Stimulated activated CD4-positive, alpha-beta T cell treated with anti-CD3 and anti-CD28 coated beads, TNF-alpha, amount 100 ng/mL, for 48 hours (primary cell): ENCODE measurements at regions not wholly inside any gene's neighbourhood (a gene's known extent, or its start where the extent isn't known, plus 50 kb on each side); places are given as distances from the start of the nearest gene placed in this dataset.
"Not testable (repeated sequence)": the region's sequence is repeated elsewhere in the genome, so short reads cannot be mapped to it uniquely, and the experiment has no call there.

Experiments
- DNase-seq, 3 donors: peaks; one replicate each; pipeline ENCODE4 v3.0.0-alpha.2; 2020; ENCODE audit warnings: low read depth in 3 of 3

GRCh38 chr2:45114221-45114955 is 105.1 kb upstream of the SIX2 start:
- DNase-seq: no peak

DNA sequence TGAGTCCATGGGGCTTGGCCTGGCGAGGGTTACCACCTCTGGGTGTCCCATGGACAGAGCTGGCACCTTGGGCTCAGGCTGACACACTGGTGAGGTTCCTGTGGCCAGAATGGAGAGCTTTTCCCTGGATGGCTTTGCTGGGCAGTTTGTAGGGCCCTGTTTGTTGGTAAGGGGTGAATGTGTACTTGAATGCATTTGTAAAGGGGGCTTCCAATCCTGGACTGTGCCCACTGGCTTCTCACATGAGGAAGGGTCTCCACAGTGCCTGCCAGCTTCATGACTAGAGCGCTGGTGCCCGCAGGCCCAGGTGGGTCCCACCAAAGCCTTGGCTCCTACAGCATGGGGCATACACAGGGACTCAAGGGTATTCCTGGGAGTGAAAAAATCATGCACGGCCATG is 103.5 kb upstream of the SIX2 start:
- DNase-seq: no peak

DNA sequence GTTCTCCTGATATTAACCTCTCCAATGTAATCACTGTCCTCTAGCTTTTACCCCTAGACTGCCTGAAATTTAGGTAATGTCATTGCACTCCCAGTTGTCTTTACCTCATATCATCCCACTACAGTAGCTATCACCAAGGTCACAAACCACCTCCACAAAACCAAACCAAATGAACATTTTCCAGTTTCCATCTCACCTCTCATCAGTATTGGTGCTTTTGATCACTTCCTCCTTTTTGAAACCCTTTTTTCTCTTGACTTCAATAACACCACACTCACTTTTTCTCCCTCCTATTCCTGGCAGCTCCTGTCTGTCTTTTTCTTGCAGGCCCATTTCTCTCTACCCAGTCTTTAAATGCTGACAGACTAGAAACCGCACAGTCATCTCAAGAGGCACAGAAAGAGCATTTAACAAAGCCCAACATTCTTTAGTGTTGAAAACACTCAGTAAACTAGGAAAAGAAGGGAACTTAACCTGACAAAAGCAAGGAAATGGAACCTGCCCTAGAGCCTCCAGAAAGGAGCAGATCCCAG is 95.9 kb upstream of the SIX2 start:
- no peak for DNase-seq

DNA sequence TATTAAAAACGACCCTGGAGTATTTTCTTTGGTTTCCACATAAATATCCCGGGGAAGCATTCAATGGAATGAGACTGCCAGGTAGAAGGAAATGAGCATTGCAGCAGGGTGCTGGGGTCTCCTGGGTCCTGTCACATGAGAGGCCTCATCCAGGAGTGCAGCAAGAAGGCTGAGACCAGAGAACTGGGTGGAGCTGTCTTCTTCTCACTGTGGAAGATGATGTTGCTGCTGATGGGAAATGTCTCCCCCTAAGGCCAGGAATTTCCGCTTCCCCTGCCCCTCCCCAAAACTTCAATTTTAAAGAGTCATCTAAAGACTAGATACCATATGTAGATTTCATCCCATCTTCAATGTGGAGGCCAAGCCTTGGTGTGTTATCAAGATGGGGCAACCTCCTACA is 95.2 kb upstream of the SIX2 start:
- DNase-seq: no peak

DNA sequence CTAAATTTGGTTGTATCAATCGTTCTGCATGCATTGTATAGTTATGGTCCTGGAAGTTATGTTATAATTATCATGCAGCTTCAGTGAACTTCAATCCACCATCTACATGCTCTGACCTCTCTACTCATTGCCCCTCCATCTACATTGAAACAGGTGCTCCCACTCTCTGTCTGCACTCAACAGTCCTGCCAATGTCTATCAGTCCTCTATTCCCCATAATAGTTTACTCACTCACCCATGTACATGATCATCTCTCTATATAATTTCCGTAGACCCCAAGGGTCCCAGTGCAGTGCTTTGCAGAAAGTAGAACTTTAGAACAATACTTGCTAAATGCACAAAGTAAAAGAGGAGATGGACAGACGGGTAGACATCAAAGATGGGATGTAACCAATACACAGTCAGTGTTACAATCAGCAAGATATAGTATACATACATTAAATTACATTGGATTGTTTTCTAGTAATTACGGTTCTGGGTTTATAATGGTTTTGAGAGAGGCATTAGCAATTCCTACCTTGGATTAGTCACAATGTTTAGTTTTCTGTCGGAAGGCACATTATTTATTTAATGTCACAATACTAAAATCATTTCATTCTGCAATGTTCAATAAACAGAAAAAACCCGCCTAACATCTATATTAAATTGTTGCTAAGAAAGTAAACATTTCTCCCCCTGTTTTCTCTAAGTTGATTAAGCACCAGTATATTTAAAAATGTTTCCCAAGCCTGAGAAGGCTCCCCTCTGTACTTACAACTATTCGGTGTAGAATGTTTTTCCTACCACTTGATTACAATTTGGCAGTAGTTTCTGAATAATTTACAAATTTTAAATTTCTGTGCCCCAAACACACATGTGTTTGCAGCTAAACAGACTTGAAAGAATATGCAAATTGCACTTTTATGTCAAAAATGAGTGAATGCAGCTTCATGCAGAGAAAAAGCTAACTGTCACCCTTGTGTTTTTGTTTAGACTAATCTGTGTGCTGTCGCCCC is 94.4 kb upstream of the SIX2 start:
- no peak for DNase-seq

GRCh38 chr2:45102579-45103117 is 93.4 kb upstream of the SIX2 start:
- no peak for DNase-seq

DNA sequence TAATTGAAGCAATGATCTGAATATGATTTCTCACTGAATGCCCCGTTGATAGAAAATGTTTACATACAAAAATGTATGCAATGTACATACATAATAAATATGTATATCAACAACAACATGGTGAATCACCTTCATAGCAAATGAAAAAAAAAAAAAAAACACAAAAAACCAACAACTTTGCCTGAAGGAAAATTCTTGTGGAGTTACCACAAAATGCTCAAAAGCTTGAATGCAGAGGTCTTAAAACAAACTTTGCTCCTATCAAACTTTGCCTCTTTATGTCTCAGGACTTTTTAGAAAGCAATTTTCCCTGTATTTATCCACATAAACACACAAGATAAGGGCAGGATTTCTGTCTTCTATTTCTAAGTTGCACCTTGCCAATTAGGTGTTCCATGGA is 92.9 kb upstream of the SIX2 start:
- no peak for DNase-seq

DNA sequence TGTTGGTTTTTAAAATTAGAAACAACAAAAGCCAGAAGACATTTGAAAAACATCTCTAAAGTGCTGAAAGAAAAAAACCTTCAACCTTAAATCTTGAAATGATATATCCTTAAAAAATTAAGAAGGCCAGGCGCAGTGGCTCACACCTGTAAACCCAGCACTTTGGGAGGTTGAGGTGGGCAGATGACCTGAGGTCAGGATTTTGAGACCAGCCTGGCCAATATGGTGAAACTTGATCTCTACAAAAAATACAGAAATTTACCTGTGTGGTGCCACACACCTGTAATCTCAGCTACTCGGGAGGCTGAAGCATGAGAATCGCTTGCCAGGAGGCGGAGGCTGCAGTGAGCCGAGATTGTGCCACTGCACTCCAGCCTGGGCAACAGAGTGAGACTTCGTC is 87.7 kb upstream of the SIX2 start:
- no peak for DNase-seq

GRCh38 chr2:45096038-45096437 is 86.8 kb upstream of the SIX2 start:
- not testable (repeated sequence) for DNase-seq

- no peak for DNase-seq
Measured at GRCh38 chr2:45093663-45094062, 84.4 kb upstream of the SIX2 start.

DNA sequence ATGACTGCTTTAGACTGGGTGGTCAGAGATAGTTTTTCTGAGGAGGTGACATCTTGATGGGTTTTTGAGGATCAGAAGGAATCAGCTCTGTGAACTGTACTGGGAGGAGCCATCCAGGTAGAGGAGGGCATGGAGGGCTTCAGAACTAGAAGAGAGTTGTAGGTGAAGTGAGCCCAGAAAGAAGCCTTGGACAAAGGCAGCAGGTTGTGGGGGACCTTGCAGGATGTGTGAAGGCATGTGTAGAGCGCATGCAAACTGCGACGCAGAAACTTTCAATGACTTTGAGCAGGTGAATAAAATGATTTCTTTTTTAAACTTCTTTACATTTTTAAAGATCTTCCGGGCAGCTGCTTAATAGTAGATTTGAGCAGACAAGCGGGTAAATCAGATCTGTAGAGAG is 83.9 kb upstream of the SIX2 start:
- no peak for DNase-seq

DNA sequence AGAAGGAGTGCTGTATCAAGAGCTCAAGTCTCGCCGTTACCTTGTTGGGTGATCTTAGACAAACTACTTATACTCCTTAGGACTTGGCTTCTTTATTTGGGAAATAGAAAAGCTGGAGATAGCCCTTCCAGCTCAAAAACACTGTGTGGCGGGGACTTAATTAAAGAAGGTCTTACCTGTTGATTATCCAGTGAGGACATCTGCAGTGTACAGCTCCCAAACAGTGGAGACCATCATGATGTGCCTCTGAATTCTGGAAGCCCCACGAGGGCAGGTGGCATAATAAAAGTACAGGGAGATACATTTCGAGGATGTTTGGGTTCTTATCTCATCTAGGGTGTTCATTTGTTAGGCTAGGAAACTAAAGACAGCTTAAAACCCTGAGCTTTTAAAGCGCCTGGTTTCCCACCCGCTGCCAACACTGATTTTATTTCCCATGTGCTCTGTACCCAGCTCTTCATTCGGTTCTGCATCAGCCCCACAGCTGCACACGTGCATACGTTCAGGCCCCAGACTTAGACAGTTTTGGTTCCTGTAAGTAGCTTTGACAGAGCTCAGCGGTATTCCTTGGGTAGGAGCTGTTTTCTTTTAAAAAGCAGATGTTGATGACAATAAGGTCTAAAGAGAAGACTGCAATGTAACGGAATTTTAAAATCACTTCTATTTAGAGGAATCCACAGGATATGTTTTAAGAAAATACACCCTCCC is 80.5 kb upstream of the SIX2 start:
- no peak for DNase-seq

DNA sequence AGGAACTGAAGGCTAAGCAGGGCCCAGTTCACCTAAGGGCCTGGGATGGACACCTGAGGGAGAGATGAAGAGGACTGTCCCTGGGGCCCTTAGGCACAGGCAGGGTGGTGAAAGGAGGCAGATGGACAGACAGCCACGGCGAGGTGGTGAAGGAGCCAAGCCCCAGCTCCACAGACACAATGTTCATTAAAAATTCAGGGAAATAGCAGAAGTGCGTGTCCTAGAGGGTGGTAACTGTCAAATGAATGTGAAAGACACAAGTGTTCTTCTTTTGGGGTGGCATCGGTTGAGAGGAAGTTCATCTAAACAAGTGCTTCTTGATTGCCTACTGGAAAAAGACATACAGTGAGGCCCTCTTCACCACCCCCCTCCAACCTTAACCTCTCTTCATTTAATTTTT is 76.2 kb upstream of the SIX2 start:
- DNase-seq: no peak

DNA sequence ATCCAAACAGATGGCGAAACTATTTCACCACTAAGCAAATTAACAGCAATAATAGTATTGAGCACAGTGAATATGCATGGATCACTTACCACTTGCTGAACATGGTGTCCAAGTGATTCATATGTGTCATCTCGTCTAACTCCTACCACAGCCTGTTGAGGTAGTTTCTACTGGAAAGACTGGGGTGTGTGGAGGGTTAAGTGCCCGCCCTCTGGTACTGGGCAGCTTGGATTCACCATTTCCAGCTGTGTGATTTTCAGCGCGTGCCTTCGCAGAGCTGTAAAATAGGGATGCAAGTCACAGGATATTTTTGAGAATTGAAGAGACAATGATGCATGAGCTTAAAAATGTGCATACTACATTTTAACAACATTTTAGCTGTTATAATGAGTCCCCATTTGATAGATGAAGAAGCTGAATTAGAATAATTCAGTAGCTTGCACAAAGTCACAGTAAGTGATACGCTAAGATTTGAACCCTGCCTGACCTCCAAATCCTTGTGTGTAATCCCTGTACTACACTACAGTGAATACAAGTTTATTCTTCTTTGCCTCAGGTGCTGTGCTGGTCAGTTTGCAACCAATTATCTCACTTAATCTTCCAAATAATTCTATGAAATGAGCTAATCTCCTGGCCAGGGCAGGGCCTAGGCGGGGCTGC is 75.2 kb upstream of the SIX2 start:
- DNase-seq: no peak

GRCh38 chr2:45083175-45083574 is 73.9 kb upstream of the SIX2 start:
- DNase-seq: no peak

DNA sequence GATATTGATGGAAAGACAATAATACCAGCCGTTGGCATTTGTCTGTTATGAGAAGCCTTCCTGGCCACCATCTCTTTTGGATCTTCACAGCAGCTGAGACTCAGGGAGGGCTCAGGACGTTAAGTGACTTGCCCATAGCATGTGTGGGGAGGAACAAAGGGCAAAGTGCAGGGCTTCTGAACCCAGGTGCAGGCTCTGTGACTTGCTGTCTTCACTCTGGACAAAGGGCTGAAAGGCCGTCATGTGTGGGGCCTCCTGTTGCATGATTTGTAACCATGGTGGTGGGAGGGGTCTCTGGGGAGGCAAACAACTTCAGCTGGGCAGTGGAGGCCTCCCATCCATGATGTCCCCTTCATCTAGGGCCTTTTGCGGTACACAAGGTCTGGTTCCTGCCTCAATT is 65.5 kb upstream of the SIX2 start:
- DNase-seq: no peak

DNA sequence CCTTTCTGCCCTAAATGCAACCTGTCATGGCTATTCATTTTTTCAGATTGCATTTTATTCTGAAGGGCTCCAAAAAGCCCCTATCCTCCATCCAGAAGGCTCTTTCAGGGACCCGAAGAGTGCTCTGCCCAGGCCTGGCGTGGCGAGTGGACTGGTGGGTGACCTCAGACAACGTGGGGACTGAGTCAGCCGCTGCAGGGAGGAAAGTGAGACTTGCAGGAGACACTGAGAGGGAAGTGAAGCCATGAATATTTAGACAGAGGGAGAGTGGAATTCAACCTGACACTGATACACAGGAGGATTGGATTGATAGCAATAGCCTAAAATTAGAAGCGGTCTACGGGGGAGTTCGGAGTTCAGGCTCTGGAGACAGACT is 63.6 kb upstream of the SIX2 start:
- DNase-seq: no peak

DNA sequence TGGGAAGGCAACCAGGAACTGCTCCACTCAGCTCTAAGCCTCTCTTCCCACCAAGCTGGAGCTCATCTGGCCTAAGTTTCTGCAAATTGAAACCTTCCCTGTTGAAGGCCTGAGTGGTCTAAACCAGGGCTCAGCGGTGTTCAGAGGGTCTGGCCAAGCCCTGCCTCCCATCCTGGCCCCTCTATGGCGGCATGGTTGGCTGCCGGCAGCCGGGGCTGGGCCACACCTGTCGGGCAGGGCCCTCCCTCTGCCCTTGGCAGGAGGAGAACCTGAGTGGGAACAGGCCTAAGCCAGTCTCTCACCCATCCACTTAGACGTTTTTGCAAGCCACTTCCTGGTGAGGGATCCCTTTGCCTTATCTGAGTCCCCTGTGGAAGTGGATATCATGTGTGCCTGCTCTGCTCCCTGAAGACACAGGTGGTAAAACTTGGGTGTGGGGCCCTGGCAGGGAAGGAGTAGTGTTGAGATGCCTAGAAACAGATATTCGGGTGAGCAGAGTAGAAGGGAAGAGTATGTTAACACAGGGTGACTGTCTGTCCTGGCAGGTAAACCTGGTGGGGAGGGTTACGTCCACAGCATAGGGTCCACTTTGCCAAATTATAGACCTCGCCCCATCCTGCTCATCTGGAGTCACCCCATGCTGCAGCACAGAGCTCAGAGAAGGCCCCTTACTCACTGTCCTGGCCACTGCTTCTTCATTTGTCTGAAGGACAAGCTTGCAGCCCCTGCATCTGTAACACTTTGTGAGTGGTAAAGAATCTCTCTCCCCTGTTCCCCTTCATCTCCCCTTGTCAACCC is 63.0 kb upstream of the SIX2 start:
- no peak for DNase-seq

- DNase-seq: no peak
Measured at GRCh38 chr2:45070113-45070652, 60.9 kb upstream of the SIX2 start.

- DNase-seq: no peak
Measured at GRCh38 chr2:45069684-45070083, 60.4 kb upstream of the SIX2 start.
